GM21528 (cell line): ENCODE measurements at regions not wholly inside any gene's neighbourhood (a gene's known extent, or its start where the extent isn't known, plus 50 kb on each side); places are given as distances from the start of the nearest gene placed in this dataset.
"Not testable (repeated sequence)": the region's sequence is repeated elsewhere in the genome, so short reads cannot be mapped to it uniquely, and the experiment has no call there.

Source experiments
- ATAC-seq: cut with Tn5 transposase; IDR thresholded peaks from one replicate; pipeline ENCODE4 v1.9.1; 2021; ENCODE audit warnings: mild to moderate bottlenecking, moderate library complexity; ENCODE audit not compliant: unreplicated experiment, low FRiP score

- no peak for ATAC-seq
These were observed 512.0 kb upstream of the PCDH20 start for GRCh38 chr13:61927648-61928047.

- no peak for ATAC-seq
These were observed 503.2 kb upstream of the PCDH20 start for GRCh38 chr13:61918841-61919240.

- no peak for ATAC-seq
These were observed 500.8 kb upstream of the PCDH20 start for GRCh38 chr13:61916483-61916882.

GRCh38 chr13:61913183-61913582, 497.5 kb upstream of the PCDH20 start:
- ATAC-seq = no peak

GRCh38 chr13:61908906-61909615, 493.4 kb upstream of the PCDH20 start:
- no peak for ATAC-seq

- ATAC-seq = no peak
These were observed 489.4 kb upstream of the PCDH20 start for GRCh38 chr13:61905054-61905453.

- no peak for ATAC-seq
These were observed 486.4 kb upstream of the PCDH20 start for GRCh38 chr13:61901946-61902541.

GRCh38 chr13:61900033-61900432, 484.4 kb upstream of the PCDH20 start:
- ATAC-seq = no peak

- ATAC-seq = no peak
These were observed 482.6 kb upstream of the PCDH20 start for GRCh38 chr13:61898207-61898606.

GRCh38 chr13:61891401-61891800, 475.8 kb upstream of the PCDH20 start:
- ATAC-seq = no peak

- ATAC-seq = no peak
These were observed 469.2 kb upstream of the PCDH20 start for GRCh38 chr13:61884830-61885229.

GRCh38 chr13:61880578-61881283, 465.1 kb upstream of the PCDH20 start:
- ATAC-seq = no peak

- not testable (repeated sequence) for ATAC-seq
These were observed 462.9 kb upstream of the PCDH20 start for GRCh38 chr13:61878565-61878964.

- no peak for ATAC-seq
These were observed 459.4 kb upstream of the PCDH20 start for GRCh38 chr13:61874970-61875579.

GRCh38 chr13:61873717-61874116, 458.1 kb upstream of the PCDH20 start:
- no peak for ATAC-seq

- no peak for ATAC-seq
These were observed 441.5 kb upstream of the PCDH20 start for GRCh38 chr13:61857198-61857597.

GRCh38 chr13:61852116-61852619, 436.5 kb upstream of the PCDH20 start:
- no peak for ATAC-seq

GRCh38 chr13:61850794-61851193, 435.1 kb upstream of the PCDH20 start:
- no peak for ATAC-seq

GRCh38 chr13:61838568-61838967, 422.9 kb upstream of the PCDH20 start:
- ATAC-seq = no peak

- no peak for ATAC-seq
These were observed 417.6 kb upstream of the PCDH20 start for GRCh38 chr13:61833228-61833627.

GRCh38 chr13:61831026-61831425, 415.4 kb upstream of the PCDH20 start:
- ATAC-seq = no peak
